ENCODE measurements at regions not wholly inside any gene's neighbourhood (a gene's known extent, or its start where the extent isn't known, plus 50 kb on each side); places are given as distances from the start of the nearest gene placed in this dataset.

- Histone ChIP-seq H3K4me3 (ENCODE audit: low read depth in 1 of 5, low read length in 5 of 5) (no peak overlapping the region), H3K4me1 (ENCODE audit: control insufficient read depth in 5 of 5, insufficient read depth in 5 of 5, low read length in 5 of 5) (peaks cover 8 to 94% (median 59%) of the 10 kb centered on the region in 5 donors), H3K36me3 (ENCODE audit: control insufficient read depth in 5 of 5, insufficient read depth in 5 of 5, low read length in 5 of 5) (no peaks in the 10 kb centered on the region), H3K27ac (ENCODE audit: low read depth, low read length) (peak overlapping the region; percentile 89), H3K9me3 (ENCODE audit: control insufficient read depth in 5 of 5, low read length in 5 of 5) (no peaks in the 10 kb centered on the region), H3K9ac (ENCODE audit: low read length in 5 of 5) (peak overlapping the region in 4 of 5 donors; percentile 1 to 60 (median 8)), H3K27me3 (ENCODE audit: control insufficient read depth in 5 of 5, insufficient read depth in 4 of 5, low read length in 5 of 5) (no peaks in the 10 kb centered on the region)
These were observed 75.9 kb upstream of the MAP4K3 start for GRCh38 chr2:39512941-39513340.

- Histone ChIP-seq H3K27ac (ENCODE audit: low read depth, low read length) (peak overlapping the region; percentile 89), H3K27me3 (ENCODE audit: control insufficient read depth in 5 of 5, insufficient read depth in 4 of 5, low read length in 5 of 5) (no peaks in the 10 kb centered on the region), H3K36me3 (ENCODE audit: control insufficient read depth in 5 of 5, insufficient read depth in 5 of 5, low read length in 5 of 5) (no peaks in the 10 kb centered on the region), H3K9me3 (ENCODE audit: control insufficient read depth in 5 of 5, low read length in 5 of 5) (no peaks in the 10 kb centered on the region), H3K4me3 (ENCODE audit: low read depth in 1 of 5, low read length in 5 of 5) (no peak overlapping the region), H3K9ac (ENCODE audit: low read length in 5 of 5) (peak overlapping the region in 1 of 5 donors; percentile 60), H3K4me1 (ENCODE audit: control insufficient read depth in 5 of 5, insufficient read depth in 5 of 5, low read length in 5 of 5) (peaks cover 8 to 89% (median 54%) of the 10 kb centered on the region in 5 donors)
These were observed 76.6 kb upstream of the MAP4K3 start for GRCh38 chr2:39513641-39514094.

- H3K27me3 ChIP-seq (ENCODE audit: control insufficient read depth in 5 of 5, insufficient read depth in 4 of 5, low read length in 5 of 5): no peaks in the 10 kb centered on the region
- H3K36me3 ChIP-seq (ENCODE audit: control insufficient read depth in 5 of 5, insufficient read depth in 5 of 5, low read length in 5 of 5): no peaks in the 10 kb centered on the region
- H3K9ac ChIP-seq (ENCODE audit: low read length in 5 of 5): no peak overlapping the region
- no peak overlapping the region for H3K4me3 ChIP-seq (ENCODE audit: low read depth in 1 of 5, low read length in 5 of 5)
- H3K9me3 ChIP-seq (ENCODE audit: control insufficient read depth in 5 of 5, low read length in 5 of 5): no peaks in the 10 kb centered on the region
- peak overlapping the region; percentile 89 for H3K27ac ChIP-seq (ENCODE audit: low read depth, low read length)
- peaks cover 8 to 77% (median 49%) of the 10 kb centered on the region in 5 donors for H3K4me1 ChIP-seq (ENCODE audit: control insufficient read depth in 5 of 5, insufficient read depth in 5 of 5, low read length in 5 of 5)
These were observed 77.7 kb upstream of the MAP4K3 start for GRCh38 chr2:39514825-39515224.

- no peaks in the 10 kb centered on the region for H3K36me3 ChIP-seq (ENCODE audit: control insufficient read depth in 5 of 5, insufficient read depth in 5 of 5, low read length in 5 of 5)
- H3K27ac ChIP-seq (ENCODE audit: low read depth, low read length): peak overlapping the region; percentile 89
- H3K27me3 ChIP-seq (ENCODE audit: control insufficient read depth in 5 of 5, insufficient read depth in 4 of 5, low read length in 5 of 5): no peaks in the 10 kb centered on the region
- H3K9ac ChIP-seq (ENCODE audit: low read length in 5 of 5): no peak overlapping the region
- peaks cover 8 to 72% (median 47%) of the 10 kb centered on the region in 5 donors for H3K4me1 ChIP-seq (ENCODE audit: control insufficient read depth in 5 of 5, insufficient read depth in 5 of 5, low read length in 5 of 5)
- no peak overlapping the region for H3K4me3 ChIP-seq (ENCODE audit: low read depth in 1 of 5, low read length in 5 of 5)
- no peaks in the 10 kb centered on the region for H3K9me3 ChIP-seq (ENCODE audit: control insufficient read depth in 5 of 5, low read length in 5 of 5)
These were observed 78.3 kb upstream of the MAP4K3 start for GRCh38 chr2:39515273-39515896.

- Histone ChIP-seq H3K9ac (ENCODE audit: low read length in 5 of 5) (no peak overlapping the region), H3K9me3 (ENCODE audit: control insufficient read depth in 5 of 5, low read length in 5 of 5) (no peaks in the 10 kb centered on the region), H3K4me3 (ENCODE audit: low read depth in 1 of 5, low read length in 5 of 5) (no peak overlapping the region), H3K27ac (ENCODE audit: low read depth, low read length) (peak overlapping the region; percentile 89), H3K4me1 (ENCODE audit: control insufficient read depth in 5 of 5, insufficient read depth in 5 of 5, low read length in 5 of 5) (peaks cover 8 to 68% (median 47%) of the 10 kb centered on the region in 5 donors), H3K27me3 (ENCODE audit: control insufficient read depth in 5 of 5, insufficient read depth in 4 of 5, low read length in 5 of 5) (no peaks in the 10 kb centered on the region), H3K36me3 (ENCODE audit: control insufficient read depth in 5 of 5, insufficient read depth in 5 of 5, low read length in 5 of 5) (no peaks in the 10 kb centered on the region)
These were observed 78.8 kb upstream of the MAP4K3 start for GRCh38 chr2:39515897-39516346.

- Histone ChIP-seq H3K4me3 (ENCODE audit: low read depth in 1 of 5, low read length in 5 of 5) (no peak overlapping the region), H3K27ac (ENCODE audit: low read depth, low read length) (peak overlapping the region; percentile 89), H3K36me3 (ENCODE audit: control insufficient read depth in 5 of 5, insufficient read depth in 5 of 5, low read length in 5 of 5) (no peaks in the 10 kb centered on the region), H3K9ac (ENCODE audit: low read length in 5 of 5) (no peak overlapping the region), H3K9me3 (ENCODE audit: control insufficient read depth in 5 of 5, low read length in 5 of 5) (peaks cover 0 to 5% (median 3%) of the 10 kb centered on the region in 5 donors), H3K4me1 (ENCODE audit: control insufficient read depth in 5 of 5, insufficient read depth in 5 of 5, low read length in 5 of 5) (peaks cover 8 to 64% (median 41%) of the 10 kb centered on the region in 5 donors), H3K27me3 (ENCODE audit: control insufficient read depth in 5 of 5, insufficient read depth in 4 of 5, low read length in 5 of 5) (no peaks in the 10 kb centered on the region)
These were observed 79.4 kb upstream of the MAP4K3 start for GRCh38 chr2:39516347-39517101.

- Histone ChIP-seq H3K27ac (ENCODE audit: low read depth, low read length) (peak overlapping the region; percentile 89), H3K27me3 (ENCODE audit: control insufficient read depth in 5 of 5, insufficient read depth in 4 of 5, low read length in 5 of 5) (no peaks in the 10 kb centered on the region), H3K9me3 (ENCODE audit: control insufficient read depth in 5 of 5, low read length in 5 of 5) (peaks cover 0 to 9% (median 7%) of the 10 kb centered on the region in 5 donors), H3K9ac (ENCODE audit: low read length in 5 of 5) (no peak overlapping the region), H3K36me3 (ENCODE audit: control insufficient read depth in 5 of 5, insufficient read depth in 5 of 5, low read length in 5 of 5) (no peaks in the 10 kb centered on the region), H3K4me1 (ENCODE audit: control insufficient read depth in 5 of 5, insufficient read depth in 5 of 5, low read length in 5 of 5) (peaks cover 8 to 59% (median 37%) of the 10 kb centered on the region in 5 donors), H3K4me3 (ENCODE audit: low read depth in 1 of 5, low read length in 5 of 5) (no peak overlapping the region)
These were observed 80.0 kb upstream of the MAP4K3 start for GRCh38 chr2:39517102-39517436.

GRCh38 chr2:39517622-39518021 lies 80.5 kb upstream of the MAP4K3 start:
- H3K27me3 ChIP-seq (ENCODE audit: control insufficient read depth in 5 of 5, insufficient read depth in 4 of 5, low read length in 5 of 5): no peaks in the 10 kb centered on the region

GRCh38 chr2:39519886-39520285 lies 82.8 kb upstream of the MAP4K3 start:
- Histone ChIP-seq H3K36me3 (ENCODE audit: control insufficient read depth in 5 of 5, insufficient read depth in 5 of 5, low read length in 5 of 5) (no peaks in the 10 kb centered on the region), H3K4me3 (ENCODE audit: low read depth in 1 of 5, low read length in 5 of 5) (no peak overlapping the region), H3K9me3 (ENCODE audit: control insufficient read depth in 5 of 5, low read length in 5 of 5) (peaks cover 0 to 9% (median 7%) of the 10 kb centered on the region in 5 donors), H3K9ac (ENCODE audit: low read length in 5 of 5) (no peak overlapping the region), H3K4me1 (ENCODE audit: control insufficient read depth in 5 of 5, insufficient read depth in 5 of 5, low read length in 5 of 5) (peaks cover 2 to 39% (median 33%) of the 10 kb centered on the region in 5 donors), H3K27ac (ENCODE audit: low read depth, low read length) (no peak overlapping the region), H3K27me3 (ENCODE audit: control insufficient read depth in 5 of 5, insufficient read depth in 4 of 5, low read length in 5 of 5) (no peaks in the 10 kb centered on the region)

More at GRCh38 chr2:39517622-39518021, 80.5 kb upstream of the MAP4K3 start:
- Histone ChIP-seq H3K27ac (ENCODE audit: low read depth, low read length) (peak overlapping the region; percentile 89), H3K36me3 (ENCODE audit: control insufficient read depth in 5 of 5, insufficient read depth in 5 of 5, low read length in 5 of 5) (no peaks in the 10 kb centered on the region), H3K4me3 (ENCODE audit: low read depth in 1 of 5, low read length in 5 of 5) (no peak overlapping the region), H3K9ac (ENCODE audit: low read length in 5 of 5) (no peak overlapping the region), H3K4me1 (ENCODE audit: control insufficient read depth in 5 of 5, insufficient read depth in 5 of 5, low read length in 5 of 5) (peaks cover 8 to 53% (median 32%) of the 10 kb centered on the region in 5 donors), H3K9me3 (ENCODE audit: control insufficient read depth in 5 of 5, low read length in 5 of 5) (peaks cover 0 to 9% (median 7%) of the 10 kb centered on the region in 5 donors)
